Activated CD4-positive, alpha-beta T cell treated with anti-CD3 and anti-CD28 coated beads for 1 hour (primary cell): ENCODE measurements at regions not wholly inside any gene's neighbourhood (a gene's known extent, or its start where the extent isn't known, plus 50 kb on each side); places are given as distances from the start of the nearest gene placed in this dataset.
A peak's percentile ranks its signal among the peaks of the same experiment; 100 is the strongest.
"Not testable (repeated sequence)": the region's sequence is repeated elsewhere in the genome, so short reads cannot be mapped to it uniquely, and the experiment has no call there.

Source experiments
- DNase-seq: peaks from one replicate; pipeline ENCODE4 v3.0.0-alpha.2; 2020

GRCh38 chr5:42894057-42894456 lies 82.4 kb upstream of the SELENOP start:
- no peak for DNase-seq

- peak; percentile 34 for DNase-seq
Observed at GRCh38 chr5:42889311-42889933, 77.7 kb upstream of the SELENOP start.

- no peak for DNase-seq
Observed at GRCh38 chr5:42888771-42889170, 77.1 kb upstream of the SELENOP start.

- DNase-seq: no peak
Observed at GRCh38 chr5:42887575-42887974, 75.9 kb upstream of the SELENOP start.

GRCh38 chr5:42887097-42887496 lies 75.4 kb upstream of the SELENOP start:
- no peak for DNase-seq

GRCh38 chr5:42886635-42887034 lies 74.9 kb upstream of the SELENOP start:
- no peak for DNase-seq

- DNase-seq: no peak
Observed at GRCh38 chr5:42884326-42884725, 72.6 kb upstream of the SELENOP start.

- DNase-seq: no peak
Observed at GRCh38 chr5:42881416-42882117, 69.9 kb upstream of the SELENOP start.

GRCh38 chr5:42880496-42881150 lies 68.9 kb upstream of the SELENOP start:
- no peak for DNase-seq

- no peak for DNase-seq
Observed at GRCh38 chr5:42879291-42879690, 67.6 kb upstream of the SELENOP start.

GRCh38 chr5:42878550-42878949 lies 66.9 kb upstream of the SELENOP start:
- DNase-seq: no peak

- no peak for DNase-seq
Observed at GRCh38 chr5:42878041-42878440, 66.3 kb upstream of the SELENOP start.

- no peak for DNase-seq
Observed at GRCh38 chr5:42877431-42877830, 65.7 kb upstream of the SELENOP start.

GRCh38 chr5:42876375-42876844 lies 64.7 kb upstream of the SELENOP start:
- DNase-seq: no peak

- DNase-seq: no peak
Observed at GRCh38 chr5:42875785-42876374, 64.2 kb upstream of the SELENOP start.

GRCh38 chr5:42875211-42875610 lies 63.5 kb upstream of the SELENOP start:
- DNase-seq: no peak

GRCh38 chr5:42874621-42875198 lies 63.0 kb upstream of the SELENOP start:
- no peak for DNase-seq

- no peak for DNase-seq
Observed at GRCh38 chr5:42872865-42873264, 61.2 kb upstream of the SELENOP start.

- no peak for DNase-seq
Observed at GRCh38 chr5:42870882-42871418, 59.3 kb upstream of the SELENOP start.

- not testable (repeated sequence) for DNase-seq
Observed at GRCh38 chr5:42868417-42868816, 56.7 kb upstream of the SELENOP start.

- DNase-seq: not testable (repeated sequence)
Observed at GRCh38 chr5:42864749-42865148, 53.1 kb upstream of the SELENOP start.
